Kidney (tissue), 13 donors: ENCODE measurements at regions not wholly inside any gene's neighbourhood (a gene's known extent, or its start where the extent isn't known, plus 50 kb on each side); places are given as distances from the start of the nearest gene placed in this dataset.

Experiments
- DNase-seq, 5 donors: peaks; one replicate each; pipeline ENCODE4 v3.0.0-alpha.2; 2013 to 2020
- FAIRE-seq: peaks from 2 replicates; lab custom pipeline; 2012; peaks lifted over from hg19 to GRCh38; lab: Jason Lieb, UNC
- H3K27ac ChIP-seq, 2 donors: one replicate each; pipeline ENCODE4 v1.7.0; 2013; ENCODE audit warnings: low read depth in 2 of 2, low read length in 2 of 2, inconsistent platforms in 1 of 2
- H3K27me3 ChIP-seq: one replicate; pipeline ENCODE4 v1.7.1; 2013; ENCODE audit warnings: low read length, inconsistent platforms; ENCODE audit not compliant: control insufficient read depth, insufficient read depth
- H3K36me3 ChIP-seq, 3 donors: one replicate each; pipeline versions ENCODE4 v1.7.0 to v1.7.1; 2013; ENCODE audit warnings: low read length in 3 of 3, control low read depth in 1 of 3, inconsistent platforms in 1 of 3; ENCODE audit not compliant: insufficient read depth in 3 of 3, control insufficient read depth in 2 of 3
- H3K4me1 ChIP-seq, 3 donors: one replicate each; pipeline versions ENCODE4 v1.7.0 to v1.7.1; 2013; ENCODE audit warnings: low read length in 3 of 3, inconsistent platforms in 1 of 3, low read depth in 1 of 3; ENCODE audit not compliant: control insufficient read depth in 2 of 3, insufficient read depth in 2 of 3
- H3K4me3 ChIP-seq, 3 donors: one replicate each; pipeline versions ENCODE4 v1.7.0 to v1.8.1; 2013; ENCODE audit warnings: low read length in 3 of 3, control low read depth in 1 of 3, inconsistent platforms in 1 of 3
- H3K9ac ChIP-seq, 3 donors: one replicate each; pipeline versions ENCODE4 v1.7.0 to v1.7.1; 2013; ENCODE audit warnings: low read length in 3 of 3, control low read depth in 1 of 3, inconsistent platforms in 1 of 3
- H3K9me3 ChIP-seq, 3 donors: one replicate each; pipeline versions ENCODE4 v1.7.0 to v1.7.1; 2013; ENCODE audit warnings: low read length in 3 of 3, control low read depth in 1 of 3, inconsistent platforms in 1 of 3; ENCODE audit not compliant: control insufficient read depth in 2 of 3, insufficient read depth in 1 of 3
- intact Hi-C: fragments of 100-400 bp; cut with DNase I; formaldehyde crosslinking; loops from one replicate; pipeline ENCODE4 v1.11.1; 2022
- TF ChIP-seq, protein P1 (sequence below): IDR thresholded peaks from 3 replicates; pipeline ENCODE4 v1.5.1; 2012; ENCODE audit warnings: mild to moderate bottlenecking, moderate library complexity, borderline replicate concordance; ENCODE audit not compliant: insufficient read depth; ENCODE audit errors: extremely low read depth
- donor health status: control.
- donor health status: control.
- donor health status: control.
- donor health status: control.
- donor health status: control.
- donor health status: DM: yes; HTN: yes; CAD: no.
- donor health status: Normal renal cell carcinoma (clear cell type).

DNA sequence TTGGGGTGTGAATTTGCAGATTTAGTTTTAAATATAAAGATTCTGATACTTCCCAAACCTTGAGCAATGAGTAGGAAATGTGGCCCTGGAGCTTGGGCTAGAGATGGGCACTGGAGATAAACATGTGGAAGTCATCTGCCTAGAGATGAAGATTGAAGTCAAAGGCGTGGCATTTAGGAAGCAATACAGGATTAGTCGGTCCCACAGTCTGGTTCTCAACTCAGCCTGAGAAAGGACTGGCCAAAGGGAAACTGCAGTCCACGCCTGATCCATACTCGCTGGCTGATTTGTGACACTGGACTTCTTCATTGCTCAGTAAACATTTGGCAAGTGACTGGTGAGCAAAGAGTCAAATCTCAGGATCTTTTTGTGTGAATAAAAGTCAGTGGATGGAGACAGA is 268.2 kb upstream of the ATP2B1 start:
- Histone ChIP-seq H3K4me3 (no peak overlapping the region), H3K27me3 (no peaks in the 10 kb centered on the region), H3K36me3 (no peaks in the 10 kb centered on the region), H3K27ac (no peak overlapping the region), H3K9ac (no peak overlapping the region), H3K4me1 (no peaks in the 10 kb centered on the region), H3K9me3 (no peaks in the 10 kb centered on the region)
- intact Hi-C loops = no loop called here
- no peak for FAIRE-seq
- TF ChIP-seq, protein P1, sequence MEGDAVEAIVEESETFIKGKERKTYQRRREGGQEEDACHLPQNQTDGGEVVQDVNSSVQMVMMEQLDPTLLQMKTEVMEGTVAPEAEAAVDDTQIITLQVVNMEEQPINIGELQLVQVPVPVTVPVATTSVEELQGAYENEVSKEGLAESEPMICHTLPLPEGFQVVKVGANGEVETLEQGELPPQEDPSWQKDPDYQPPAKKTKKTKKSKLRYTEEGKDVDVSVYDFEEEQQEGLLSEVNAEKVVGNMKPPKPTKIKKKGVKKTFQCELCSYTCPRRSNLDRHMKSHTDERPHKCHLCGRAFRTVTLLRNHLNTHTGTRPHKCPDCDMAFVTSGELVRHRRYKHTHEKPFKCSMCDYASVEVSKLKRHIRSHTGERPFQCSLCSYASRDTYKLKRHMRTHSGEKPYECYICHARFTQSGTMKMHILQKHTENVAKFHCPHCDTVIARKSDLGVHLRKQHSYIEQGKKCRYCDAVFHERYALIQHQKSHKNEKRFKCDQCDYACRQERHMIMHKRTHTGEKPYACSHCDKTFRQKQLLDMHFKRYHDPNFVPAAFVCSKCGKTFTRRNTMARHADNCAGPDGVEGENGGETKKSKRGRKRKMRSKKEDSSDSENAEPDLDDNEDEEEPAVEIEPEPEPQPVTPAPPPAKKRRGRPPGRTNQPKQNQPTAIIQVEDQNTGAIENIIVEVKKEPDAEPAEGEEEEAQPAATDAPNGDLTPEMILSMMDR = no peak
- no peak for DNase-seq

DNA sequence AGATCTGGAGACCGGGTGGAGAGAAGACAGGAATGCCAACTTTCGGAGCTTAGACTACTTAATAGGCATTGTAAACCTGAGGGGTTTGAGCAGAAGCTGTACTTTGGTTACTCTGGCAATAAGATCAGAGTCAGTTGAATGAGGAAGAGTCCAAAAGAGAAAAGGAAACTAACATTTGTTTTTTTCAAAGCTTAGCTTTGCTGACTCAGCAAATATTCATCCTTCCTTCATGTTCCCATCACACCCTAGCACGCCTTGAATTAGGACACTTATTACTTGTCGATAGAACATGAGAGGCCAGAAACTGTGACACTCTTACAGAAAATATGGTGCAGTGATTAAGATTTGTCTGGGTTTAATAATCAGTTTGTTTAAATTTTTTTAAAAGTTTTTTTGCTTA is 266.9 kb upstream of the ATP2B1 start:
- intact Hi-C loops = no loop called here

DNA sequence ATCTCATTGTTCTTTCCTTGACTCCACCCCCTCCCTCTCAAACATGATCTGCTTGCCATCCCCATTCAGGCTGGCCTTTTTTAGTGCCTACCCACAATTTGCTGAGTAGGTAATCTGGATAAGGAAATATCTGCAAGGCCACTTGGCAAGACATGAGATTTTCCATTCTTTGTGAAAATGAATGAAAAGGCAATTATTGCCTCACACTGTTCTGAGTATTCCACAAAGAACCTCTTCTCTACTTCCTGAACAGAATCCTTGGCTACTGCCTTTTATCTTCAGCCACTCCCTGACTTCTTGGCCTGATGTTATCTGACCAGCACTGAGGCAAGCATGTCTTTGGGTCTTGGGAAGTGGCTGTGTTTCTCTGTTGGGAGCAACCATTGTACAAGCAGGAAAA is 263.2 kb upstream of the ATP2B1 start:
- DNase-seq = peak in 2 of 5 donors; percentile 5 to 57
- intact Hi-C loops = no loop called here
- no peak for FAIRE-seq

More for the DNA sequence above, 266.9 kb upstream of the ATP2B1 start:
- Histone ChIP-seq H3K9ac (no peak overlapping the region), H3K4me1 (no peaks in the 10 kb centered on the region), H3K9me3 (no peaks in the 10 kb centered on the region), H3K36me3 (no peaks in the 10 kb centered on the region), H3K27me3 (no peaks in the 10 kb centered on the region), H3K27ac (no peak overlapping the region), H3K4me3 (no peak overlapping the region)
- TF ChIP-seq, protein P1 = no peak
- FAIRE-seq (no peak), DNase-seq (no peak)

DNA sequence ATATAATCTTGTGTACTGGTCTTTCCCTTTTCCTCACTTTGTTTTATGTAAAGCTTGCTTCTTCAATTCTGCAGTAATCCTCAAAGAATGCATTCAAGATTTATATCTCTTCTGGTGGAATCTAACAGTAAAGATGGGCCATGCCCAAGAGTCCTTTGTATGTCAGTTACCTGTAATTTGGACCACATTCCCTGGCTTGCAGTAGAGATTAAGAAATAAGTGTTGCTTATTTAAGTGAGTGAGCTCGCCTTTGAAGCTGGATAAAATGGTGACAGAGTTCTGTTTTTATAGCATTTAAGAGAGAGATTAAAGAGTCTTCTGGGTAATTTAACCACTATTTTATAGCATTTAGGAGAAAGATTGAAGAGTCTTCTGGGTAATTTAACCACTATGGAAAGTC is 262.1 kb upstream of the ATP2B1 start:
- FAIRE-seq (no peak), DNase-seq (no peak)
- intact Hi-C loops = no loop called here
- Histone ChIP-seq H3K9ac (no peak overlapping the region), H3K4me1 (no peaks in the 10 kb centered on the region), H3K9me3 (no peaks in the 10 kb centered on the region), H3K4me3 (no peak overlapping the region), H3K27me3 (no peaks in the 10 kb centered on the region), H3K36me3 (no peaks in the 10 kb centered on the region), H3K27ac (no peak overlapping the region)
- TF ChIP-seq, protein P1 = no peak

More for the DNA sequence above, 263.2 kb upstream of the ATP2B1 start:
- H3K9me3 ChIP-seq = no peaks in the 10 kb centered on the region
- TF ChIP-seq, protein P1 = no peak
- H3K9ac ChIP-seq = no peak overlapping the region
- no peaks in the 10 kb centered on the region for H3K4me1 ChIP-seq
- no peaks in the 10 kb centered on the region for H3K36me3 ChIP-seq
- no peak overlapping the region for H3K4me3 ChIP-seq
- no peaks in the 10 kb centered on the region for H3K27me3 ChIP-seq
- no peak overlapping the region for H3K27ac ChIP-seq
